Karpas-422 (cell line): ENCODE measurements at regions not wholly inside any gene's neighbourhood (a gene's known extent, or its start where the extent isn't known, plus 50 kb on each side); places are given as distances from the start of the nearest gene placed in this dataset.
"Not testable (repeated sequence)": the region's sequence is repeated elsewhere in the genome, so short reads cannot be mapped to it uniquely, and the experiment has no call there.

Experiments used
- DNase-seq: peaks from one replicate; pipeline ENCODE4 v3.0.0-alpha.2; 2015
- H2AFZ ChIP-seq: fragments of 200-600 bp; sonication (generic); 2 replicates; pipeline ENCODE4 v1.6.1; 2014; ENCODE audit warnings: antibody characterized with exemption, low read length, mixed read lengths
- H3K27ac ChIP-seq: fragments of 200-600 bp; sonication (generic); 2 replicates; pipeline ENCODE4 v1.5.1; 2014; ENCODE audit warnings: mild to moderate bottlenecking, low read length, moderate library complexity
- H3K27me3 ChIP-seq: fragments of 200-600 bp; sonication (generic); 2 replicates; pipeline ENCODE4 v1.6.1; 2014; ENCODE audit warnings: low read length, mixed read lengths
- H3K36me3 ChIP-seq: fragments of 200-600 bp; sonication (generic); 2 replicates; pipeline ENCODE4 v1.6.1; 2014; ENCODE audit warnings: low read length, mixed read lengths; ENCODE audit not compliant: insufficient read depth
- H3K4me1 ChIP-seq: fragments of 200-600 bp; sonication (generic); 2 replicates; pipeline ENCODE4 v1.6.1; 2014; ENCODE audit warnings: mild to moderate bottlenecking, low read length, mixed read lengths
- H3K4me2 ChIP-seq: fragments of 200-600 bp; sonication (generic); 2 replicates; pipeline ENCODE4 v1.6.1; 2014; ENCODE audit warnings: low read length, low read depth, mild to moderate bottlenecking; ENCODE audit not compliant: poor library complexity, severe bottlenecking
- H3K4me3 ChIP-seq: fragments of 200-600 bp; sonication (generic); 2 replicates; pipeline ENCODE4 v1.5.1; 2014; ENCODE audit warnings: mild to moderate bottlenecking, antibody characterized with exemption, low read length, mixed read lengths
- H3K79me2 ChIP-seq: fragments of 200-600 bp; sonication (generic); 2 replicates; pipeline ENCODE4 v1.6.1; 2014; ENCODE audit warnings: mild to moderate bottlenecking, low read length, mixed read lengths
- H3K9ac ChIP-seq: fragments of 200-600 bp; sonication (generic); 2 replicates; pipeline ENCODE4 v1.6.0; 2014; ENCODE audit warnings: low read length
- H3K9me2 ChIP-seq: fragments of 200-600 bp; sonication (generic), shearing (Covaris generic); replicated peaks from 2 replicates; pipeline ENCODE4 v1.6.0; 2014; ENCODE audit warnings: mild to moderate bottlenecking, low read length, moderate library complexity; ENCODE audit not compliant: insufficient read depth
- H3K9me3 ChIP-seq: fragments of 300-700, 200-600 bp; sonication (generic); 2 replicates; pipeline ENCODE4 v1.6.1; 2014; ENCODE audit warnings: low read length, mixed read lengths
- H4K20me1 ChIP-seq: fragments of 200-600 bp; sonication (generic); 2 replicates; pipeline ENCODE4 v1.6.1; 2014; ENCODE audit warnings: mild to moderate bottlenecking, antibody characterized with exemption, low read length, low read depth; ENCODE audit not compliant: insufficient read depth

DNA sequence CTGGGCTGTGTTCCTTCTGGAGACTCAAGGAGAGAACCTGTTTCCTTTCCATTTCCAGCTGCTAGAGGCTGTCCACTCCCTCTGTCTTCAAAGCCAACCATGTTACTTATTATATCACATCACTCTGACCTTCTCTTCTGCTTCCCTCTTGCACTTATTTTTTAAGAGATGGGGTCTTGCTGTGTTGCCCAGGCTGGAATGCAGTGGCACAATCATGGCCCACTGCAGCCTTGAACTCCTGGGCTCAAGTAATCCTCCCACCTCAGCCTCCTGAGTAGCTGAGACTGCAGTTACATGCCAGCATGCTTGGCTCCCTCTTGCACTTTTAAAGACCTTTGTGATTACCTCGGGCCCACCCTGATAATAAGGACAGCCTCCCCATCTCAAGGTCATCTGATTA, 160.0 kb upstream of the DTNBP1 start:
- H3K79me2 ChIP-seq: no peaks in the 10 kb centered on the region
- no peaks in the 10 kb centered on the region for H3K9me3 ChIP-seq
- H3K9ac ChIP-seq: no peak overlapping the region
- H3K36me3 ChIP-seq: no peaks in the 10 kb centered on the region
- no peaks in the 10 kb centered on the region for H3K9me2 ChIP-seq
- H3K4me2 ChIP-seq: no peak overlapping the region
- no peak overlapping the region for H3K4me3 ChIP-seq
- H3K27me3 ChIP-seq: no peaks in the 10 kb centered on the region
- no peaks in the 10 kb centered on the region for H3K4me1 ChIP-seq
- no peak for DNase-seq
- no peak overlapping the region for H2AFZ ChIP-seq
- no peaks in the 10 kb centered on the region for H4K20me1 ChIP-seq
- no peak overlapping the region for H3K27ac ChIP-seq

DNA sequence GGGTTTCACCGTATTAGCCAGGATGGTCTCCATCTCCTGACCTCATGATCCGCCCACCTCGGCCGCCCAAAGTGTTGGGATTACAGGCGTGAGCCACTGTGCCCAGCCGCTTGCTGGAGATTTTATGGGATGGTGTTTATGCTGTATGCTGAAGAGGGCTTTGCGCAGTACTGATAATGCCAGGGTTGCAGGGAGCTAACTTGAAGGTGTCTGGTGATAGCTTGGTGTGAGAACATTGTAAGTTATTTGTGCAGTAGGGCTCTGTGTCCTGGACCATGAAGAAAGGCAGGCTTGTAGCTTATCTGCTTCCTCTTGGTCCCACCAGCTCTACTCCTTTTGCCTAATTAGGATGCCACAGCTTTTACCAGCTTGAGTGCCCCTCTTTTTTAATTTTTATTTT, 157.0 kb upstream of the DTNBP1 start:
- H3K4me1 ChIP-seq: no peaks in the 10 kb centered on the region
- H2AFZ ChIP-seq: no peak overlapping the region
- no peaks in the 10 kb centered on the region for H3K36me3 ChIP-seq
- no peaks in the 10 kb centered on the region for H3K9me2 ChIP-seq
- DNase-seq: no peak
- no peaks in the 10 kb centered on the region for H3K9me3 ChIP-seq
- no peak overlapping the region for H3K9ac ChIP-seq
- no peaks in the 10 kb centered on the region for H3K79me2 ChIP-seq
- H3K4me3 ChIP-seq: no peak overlapping the region
- H3K4me2 ChIP-seq: no peak overlapping the region
- H4K20me1 ChIP-seq: no peaks in the 10 kb centered on the region
- H3K27ac ChIP-seq: no peak overlapping the region
- no peaks in the 10 kb centered on the region for H3K27me3 ChIP-seq

DNA sequence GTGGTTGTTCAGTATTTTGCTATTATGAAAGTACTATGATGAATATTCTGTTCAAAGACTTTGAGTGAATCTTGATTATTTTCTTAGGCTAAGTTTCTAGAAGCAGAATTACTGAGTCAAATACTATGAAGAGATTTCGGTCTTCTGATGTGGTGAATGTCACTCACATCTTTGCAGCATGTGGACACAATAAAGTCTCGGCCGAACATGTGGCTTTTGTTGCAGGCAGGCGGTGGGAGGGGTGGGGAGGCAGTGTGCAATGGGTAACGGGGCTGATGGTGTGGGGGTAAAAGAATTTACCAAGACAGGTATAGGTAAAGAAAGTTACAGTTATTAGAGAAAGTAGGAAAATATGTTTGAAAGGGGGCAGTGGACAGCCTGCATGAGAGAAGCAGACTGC, 156.4 kb upstream of the DTNBP1 start:
- DNase-seq: no peak
- Histone ChIP-seq H3K4me2 (no peak overlapping the region), H3K79me2 (no peaks in the 10 kb centered on the region), H3K9me2 (no peaks in the 10 kb centered on the region), H3K4me3 (no peak overlapping the region), H3K27me3 (no peaks in the 10 kb centered on the region), H3K36me3 (no peaks in the 10 kb centered on the region), H3K9ac (no peak overlapping the region), H4K20me1 (no peaks in the 10 kb centered on the region), H3K9me3 (no peaks in the 10 kb centered on the region), H2AFZ (no peak overlapping the region), H3K4me1 (no peaks in the 10 kb centered on the region), H3K27ac (no peak overlapping the region)

DNA sequence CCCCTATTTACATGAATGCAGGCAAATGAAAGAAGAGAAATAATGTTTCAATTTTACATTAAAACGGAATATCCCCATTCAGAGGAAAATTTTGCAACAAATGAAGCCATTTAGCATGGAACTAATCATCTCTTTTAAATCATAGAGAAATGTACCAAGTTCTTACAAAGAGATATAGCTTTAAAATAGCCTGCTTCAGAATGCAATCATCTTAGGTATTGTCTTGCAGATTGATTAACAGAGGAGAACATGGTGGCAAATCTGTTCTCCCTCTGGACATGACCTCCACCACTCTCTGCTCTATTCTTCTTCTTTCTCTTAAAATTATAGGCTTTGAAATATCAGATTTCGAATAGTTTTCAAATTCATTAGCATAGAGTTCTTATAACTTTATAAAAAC, 155.7 kb upstream of the DTNBP1 start:
- Histone ChIP-seq H3K4me2 (no peak overlapping the region), H3K9ac (no peak overlapping the region), H3K4me3 (no peak overlapping the region), H3K27me3 (no peaks in the 10 kb centered on the region), H3K9me3 (no peaks in the 10 kb centered on the region), H4K20me1 (no peaks in the 10 kb centered on the region), H3K4me1 (no peaks in the 10 kb centered on the region), H3K36me3 (no peaks in the 10 kb centered on the region), H3K79me2 (no peaks in the 10 kb centered on the region), H3K9me2 (no peaks in the 10 kb centered on the region), H3K27ac (no peak overlapping the region), H2AFZ (no peak overlapping the region)
- no peak for DNase-seq

DNA sequence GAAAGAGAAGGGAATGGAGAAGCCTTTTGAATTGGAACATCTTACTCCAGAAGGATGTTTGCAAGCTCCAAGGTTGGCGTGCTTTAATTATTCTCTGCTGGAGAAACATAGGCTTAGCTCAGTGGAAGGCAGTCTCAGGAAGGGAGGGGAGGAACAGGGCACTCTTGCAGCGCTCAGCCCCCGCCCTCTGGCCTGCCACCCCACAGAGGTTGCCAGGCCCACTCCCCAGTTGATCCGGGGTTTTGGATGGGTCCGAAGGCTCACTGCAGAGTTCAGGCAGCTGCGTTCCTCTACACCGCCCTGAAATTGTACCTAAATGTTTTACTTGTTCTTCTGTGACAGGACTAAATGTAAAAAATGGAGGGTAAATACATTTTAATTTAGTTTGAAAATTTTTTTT, 155.2 kb upstream of the DTNBP1 start:
- no peaks in the 10 kb centered on the region for H4K20me1 ChIP-seq
- no peaks in the 10 kb centered on the region for H3K36me3 ChIP-seq
- no peak for DNase-seq
- H3K79me2 ChIP-seq: no peaks in the 10 kb centered on the region
- no peak overlapping the region for H3K27ac ChIP-seq
- no peak overlapping the region for H3K4me2 ChIP-seq
- no peak overlapping the region for H2AFZ ChIP-seq
- H3K9me3 ChIP-seq: no peaks in the 10 kb centered on the region
- no peak overlapping the region for H3K9ac ChIP-seq
- no peaks in the 10 kb centered on the region for H3K9me2 ChIP-seq
- no peaks in the 10 kb centered on the region for H3K27me3 ChIP-seq
- H3K4me1 ChIP-seq: no peaks in the 10 kb centered on the region
- H3K4me3 ChIP-seq: no peak overlapping the region

DNA sequence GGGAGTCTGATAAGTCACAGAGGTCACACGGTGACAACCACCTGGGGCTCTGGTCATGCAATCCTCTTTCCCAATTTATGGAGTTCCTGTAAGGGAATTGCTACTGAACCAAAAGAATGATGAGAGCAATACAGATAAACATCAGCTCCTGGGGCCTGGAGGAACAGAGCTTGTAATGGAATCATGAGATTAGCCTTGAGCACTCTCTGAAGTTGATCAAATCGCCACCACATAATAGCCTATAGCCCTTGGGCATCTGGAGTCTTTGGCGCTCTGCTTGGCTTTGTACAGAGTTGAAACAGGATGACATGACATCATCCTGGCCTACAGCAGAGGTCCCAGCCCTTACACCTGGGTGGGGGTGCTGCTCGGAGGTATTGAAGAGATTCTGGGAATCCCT, 154.3 kb upstream of the DTNBP1 start:
- no peaks in the 10 kb centered on the region for H3K79me2 ChIP-seq
- H3K4me2 ChIP-seq: no peak overlapping the region
- H2AFZ ChIP-seq: no peak overlapping the region
- H3K27ac ChIP-seq: no peak overlapping the region
- H3K36me3 ChIP-seq: no peaks in the 10 kb centered on the region
- no peaks in the 10 kb centered on the region for H3K4me1 ChIP-seq
- no peaks in the 10 kb centered on the region for H3K9me3 ChIP-seq
- no peaks in the 10 kb centered on the region for H3K27me3 ChIP-seq
- no peaks in the 10 kb centered on the region for H3K9me2 ChIP-seq
- no peak for DNase-seq
- H3K4me3 ChIP-seq: no peak overlapping the region
- H4K20me1 ChIP-seq: no peaks in the 10 kb centered on the region
- no peak overlapping the region for H3K9ac ChIP-seq

DNA sequence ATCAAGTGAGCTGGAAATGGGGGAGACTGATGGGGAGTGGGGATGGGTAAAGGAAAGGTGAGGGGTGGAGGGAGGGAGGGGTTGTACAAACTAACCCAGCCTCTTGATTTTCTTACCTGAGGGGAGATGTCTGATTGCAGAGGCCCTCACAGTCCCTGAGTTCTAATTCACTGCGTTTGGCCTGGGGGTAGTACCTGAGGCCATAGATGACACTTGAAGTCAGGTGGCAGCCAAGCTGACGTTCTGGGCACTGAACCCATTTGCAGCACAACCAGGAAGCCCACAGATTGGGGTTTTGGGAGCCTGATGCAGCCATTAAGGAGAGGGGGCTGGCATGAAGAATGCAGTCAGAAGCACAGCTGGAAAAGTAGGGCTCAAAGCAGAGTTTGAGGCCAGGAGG, 153.8 kb upstream of the DTNBP1 start:
- no peak overlapping the region for H3K4me2 ChIP-seq
- no peaks in the 10 kb centered on the region for H3K27me3 ChIP-seq
- H3K79me2 ChIP-seq: no peaks in the 10 kb centered on the region
- no peak overlapping the region for H2AFZ ChIP-seq
- H3K9ac ChIP-seq: no peak overlapping the region
- no peak overlapping the region for H3K27ac ChIP-seq
- H3K36me3 ChIP-seq: no peaks in the 10 kb centered on the region
- no peak overlapping the region for H3K4me3 ChIP-seq
- H3K9me3 ChIP-seq: no peaks in the 10 kb centered on the region
- no peak for DNase-seq
- H3K9me2 ChIP-seq: no peaks in the 10 kb centered on the region
- H3K4me1 ChIP-seq: no peaks in the 10 kb centered on the region
- H4K20me1 ChIP-seq: no peaks in the 10 kb centered on the region

DNA sequence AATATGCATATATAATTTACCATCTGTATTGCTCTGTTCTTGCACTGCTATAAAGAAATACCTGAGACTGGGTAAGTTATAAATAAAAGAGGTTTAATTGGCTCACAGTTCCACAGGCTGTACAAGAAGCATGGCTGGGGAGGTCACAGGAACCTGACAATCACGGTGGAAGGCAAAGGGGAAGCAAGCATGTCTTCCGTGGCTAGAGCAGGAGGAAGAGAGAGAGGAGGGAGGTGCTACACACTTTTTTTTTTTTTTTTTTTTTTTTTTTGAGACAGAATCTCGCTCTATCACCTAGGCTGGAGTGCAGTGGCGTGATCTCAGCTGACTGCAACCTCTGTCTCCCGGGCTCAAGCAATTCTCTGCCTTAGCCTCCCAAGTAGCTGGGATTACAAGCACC, 150.9 kb upstream of the DTNBP1 start:
- H3K9ac ChIP-seq, H3K36me3 ChIP-seq, H3K9me2 ChIP-seq, H3K9me3 ChIP-seq, H3K27me3 ChIP-seq, H3K4me3 ChIP-seq, H3K4me2 ChIP-seq, DNase-seq, H3K79me2 ChIP-seq, H3K4me1 ChIP-seq, H3K27ac ChIP-seq, H4K20me1 ChIP-seq, H2AFZ ChIP-seq: not testable (repeated sequence)

DNA sequence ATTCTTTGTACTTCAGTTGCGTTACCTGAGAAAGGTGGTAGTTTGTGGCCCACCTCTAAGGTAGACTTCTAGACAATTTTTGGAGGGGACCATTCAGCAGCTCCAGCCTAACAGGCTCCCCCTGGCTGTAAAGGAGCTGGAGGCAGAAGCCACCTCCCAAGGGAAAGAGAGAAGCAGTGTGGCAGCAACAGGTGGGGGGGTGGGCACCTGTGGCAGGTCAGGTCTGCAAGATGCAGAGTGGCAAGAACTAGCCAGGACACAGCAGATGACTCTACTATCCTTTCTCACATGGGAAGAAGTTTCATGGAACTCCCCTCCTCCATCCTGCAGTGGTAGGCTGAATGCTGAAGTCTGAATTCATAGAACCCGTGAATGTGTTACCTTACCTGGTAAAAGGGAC, 148.3 kb upstream of the DTNBP1 start:
- H4K20me1 ChIP-seq: no peaks in the 10 kb centered on the region
- no peak overlapping the region for H3K9ac ChIP-seq
- H3K4me2 ChIP-seq: no peak overlapping the region
- no peaks in the 10 kb centered on the region for H3K79me2 ChIP-seq
- H3K4me3 ChIP-seq: no peak overlapping the region
- H3K4me1 ChIP-seq: no peaks in the 10 kb centered on the region
- no peak overlapping the region for H2AFZ ChIP-seq
- H3K36me3 ChIP-seq: no peaks in the 10 kb centered on the region
- H3K9me2 ChIP-seq: no peaks in the 10 kb centered on the region
- no peak overlapping the region for H3K27ac ChIP-seq
- DNase-seq: no peak
- H3K9me3 ChIP-seq: no peaks in the 10 kb centered on the region
- H3K27me3 ChIP-seq: no peaks in the 10 kb centered on the region
